ENCODE measurements at regions not wholly inside any gene's neighbourhood (a gene's known extent, or its start where the extent isn't known, plus 50 kb on each side); places are given as distances from the start of the nearest gene placed in this dataset.
"Not testable (repeated sequence)": the region's sequence is repeated elsewhere in the genome, so short reads cannot be mapped to it uniquely, and the experiment has no call there.

GRCh38 chr13:18905096-18905495 is 276.5 kb downstream of the TUBA3C start:
- not testable (repeated sequence) for TF ChIP-seq POLR2A (IDR thresholded peaks at IDR 0.05); CTCF (IDR thresholded peaks at IDR 0.05 in 8 of 11, conservative IDR thresholded peaks at IDR 0.05 in 3 of 11)
